Nephron (organoid): ENCODE measurements at regions not wholly inside any gene's neighbourhood (a gene's known extent, or its start where the extent isn't known, plus 50 kb on each side); places are given as distances from the start of the nearest gene placed in this dataset.

Source experiments
- H3K27ac Mint-ChIP-seq, 3 experiments: 2 replicates each; pipeline ENCODE4 v1.8.0; 2020; ENCODE audit warnings: mixed read lengths in 3 of 3, mild to moderate bottlenecking in 2 of 3, moderate library complexity in 1 of 3
- H3K27me3 Mint-ChIP-seq: 2 replicates; pipeline ENCODE4 v1.8.0; 2021; ENCODE audit warnings: low read depth, mild to moderate bottlenecking, moderate library complexity, mixed read lengths
- H3K36me3 Mint-ChIP-seq: 2 replicates; pipeline ENCODE4 v1.8.0; 2020; ENCODE audit warnings: low read depth, mixed read lengths
- H3K4me1 Mint-ChIP-seq: 2 replicates; pipeline ENCODE4 v1.8.0; 2020; ENCODE audit warnings: mixed read lengths
- H3K4me3 Mint-ChIP-seq, 3 experiments: 2 replicates each; pipeline ENCODE4 v1.8.0; 2020; ENCODE audit warnings: mild to moderate bottlenecking in 3 of 3, mixed read lengths in 3 of 3, moderate library complexity in 2 of 3
- H3K9me3 Mint-ChIP-seq: 2 replicates; pipeline ENCODE4 v1.8.0; 2020; ENCODE audit warnings: mixed read lengths
- TF ChIP-seq, protein P1 (sequence below), 3 experiments: fragments of 200-600 bp; sonication (generic); IDR thresholded peaks; one replicate each; pipeline ENCODE4 v1.5.0; 2021; ENCODE audit warnings: antibody characterized with exemption in 3 of 3; ENCODE audit not compliant: unreplicated experiment in 3 of 3

DNA sequence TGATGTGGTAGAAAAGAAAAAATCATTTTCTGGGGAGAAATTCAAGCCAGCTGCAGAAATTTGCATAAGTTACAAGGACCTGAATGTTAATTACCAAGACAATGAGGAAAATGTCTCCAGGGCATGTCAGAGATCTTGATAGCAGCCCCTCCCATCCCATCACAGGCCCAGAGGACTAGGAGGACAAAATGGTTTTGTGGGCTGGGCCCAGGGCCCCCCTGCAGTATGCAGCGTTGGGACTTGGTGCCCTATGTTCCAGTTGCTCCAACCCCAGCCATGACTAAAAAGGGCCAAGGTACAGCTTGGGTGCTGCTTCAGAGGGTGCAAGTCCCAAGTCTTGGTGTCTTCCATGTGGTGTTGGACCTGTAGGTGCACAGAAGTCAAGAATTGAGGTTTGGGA, 76.6 kb upstream of the SOX1 start:
- Mint-ChIP-seq H3K4me1 (no peaks in the 10 kb centered on the region), H3K36me3 (peaks cover 7% of the 10 kb centered on the region), H3K4me3 (no peak overlapping the region), H3K9me3 (peaks cover 40% of the 10 kb centered on the region), H3K27me3 (peaks cover 39% of the 10 kb centered on the region), H3K27ac (no peak overlapping the region)
- TF ChIP-seq, protein P1, sequence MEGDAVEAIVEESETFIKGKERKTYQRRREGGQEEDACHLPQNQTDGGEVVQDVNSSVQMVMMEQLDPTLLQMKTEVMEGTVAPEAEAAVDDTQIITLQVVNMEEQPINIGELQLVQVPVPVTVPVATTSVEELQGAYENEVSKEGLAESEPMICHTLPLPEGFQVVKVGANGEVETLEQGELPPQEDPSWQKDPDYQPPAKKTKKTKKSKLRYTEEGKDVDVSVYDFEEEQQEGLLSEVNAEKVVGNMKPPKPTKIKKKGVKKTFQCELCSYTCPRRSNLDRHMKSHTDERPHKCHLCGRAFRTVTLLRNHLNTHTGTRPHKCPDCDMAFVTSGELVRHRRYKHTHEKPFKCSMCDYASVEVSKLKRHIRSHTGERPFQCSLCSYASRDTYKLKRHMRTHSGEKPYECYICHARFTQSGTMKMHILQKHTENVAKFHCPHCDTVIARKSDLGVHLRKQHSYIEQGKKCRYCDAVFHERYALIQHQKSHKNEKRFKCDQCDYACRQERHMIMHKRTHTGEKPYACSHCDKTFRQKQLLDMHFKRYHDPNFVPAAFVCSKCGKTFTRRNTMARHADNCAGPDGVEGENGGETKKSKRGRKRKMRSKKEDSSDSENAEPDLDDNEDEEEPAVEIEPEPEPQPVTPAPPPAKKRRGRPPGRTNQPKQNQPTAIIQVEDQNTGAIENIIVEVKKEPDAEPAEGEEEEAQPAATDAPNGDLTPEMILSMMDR (IDR thresholded peaks at IDR 0.05; ENCODE audit: unreplicated experiment in 3 of 3): no peak

DNA sequence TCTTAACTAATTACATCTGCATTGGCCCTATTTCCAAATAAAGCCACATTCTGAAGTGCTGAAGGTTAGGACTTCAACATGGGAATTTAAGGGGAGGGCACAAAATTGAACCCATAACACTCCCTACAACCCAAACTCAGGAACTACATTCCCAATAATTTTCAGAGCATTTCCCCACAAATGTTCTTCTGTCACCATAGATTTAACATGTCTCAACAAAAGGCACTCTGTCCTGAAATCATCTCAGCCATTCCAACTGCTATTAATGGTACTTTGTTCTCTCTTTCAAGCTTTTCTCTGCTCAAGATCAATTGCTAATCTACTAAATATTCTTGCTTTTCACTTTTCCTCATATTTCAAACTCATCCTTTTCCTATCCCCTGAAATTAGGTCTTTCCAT, 74.0 kb upstream of the SOX1 start:
- Mint-ChIP-seq H3K4me1 (no peaks in the 10 kb centered on the region), H3K27me3 (peaks cover 36% of the 10 kb centered on the region), H3K27ac (no peak overlapping the region), H3K9me3 (peaks cover 37% of the 10 kb centered on the region), H3K36me3 (peaks cover 7% of the 10 kb centered on the region), H3K4me3 (no peak overlapping the region)
- TF ChIP-seq, protein P1 (IDR thresholded peaks at IDR 0.05; ENCODE audit: unreplicated experiment in 3 of 3): no peak

DNA sequence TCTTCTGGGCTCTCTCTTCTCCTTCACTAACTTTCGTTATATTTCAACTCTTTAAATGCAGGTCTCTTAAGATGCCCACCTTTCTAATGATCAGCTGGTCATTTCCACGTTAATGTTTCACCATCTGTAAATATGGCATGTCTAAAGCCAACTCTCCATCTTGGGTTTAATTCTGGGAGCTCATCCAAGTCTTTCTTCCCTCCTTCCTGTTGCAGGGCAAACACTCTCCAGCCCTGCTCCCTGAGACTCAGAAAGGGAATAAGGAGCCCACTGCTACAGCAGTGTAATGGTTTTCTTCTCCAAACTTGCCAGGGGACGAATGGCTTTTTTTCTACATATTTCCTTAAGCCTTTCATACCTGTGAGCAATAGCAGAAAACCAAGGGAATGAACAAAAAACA, 73.3 kb upstream of the SOX1 start:
- Mint-ChIP-seq H3K4me3 (no peak overlapping the region), H3K27me3 (peaks cover 35% of the 10 kb centered on the region), H3K9me3 (peaks cover 37% of the 10 kb centered on the region), H3K4me1 (no peaks in the 10 kb centered on the region), H3K36me3 (peaks cover 7% of the 10 kb centered on the region), H3K27ac (no peak overlapping the region)
- TF ChIP-seq, protein P1 (IDR thresholded peaks at IDR 0.05; ENCODE audit: unreplicated experiment in 3 of 3): no peak

DNA sequence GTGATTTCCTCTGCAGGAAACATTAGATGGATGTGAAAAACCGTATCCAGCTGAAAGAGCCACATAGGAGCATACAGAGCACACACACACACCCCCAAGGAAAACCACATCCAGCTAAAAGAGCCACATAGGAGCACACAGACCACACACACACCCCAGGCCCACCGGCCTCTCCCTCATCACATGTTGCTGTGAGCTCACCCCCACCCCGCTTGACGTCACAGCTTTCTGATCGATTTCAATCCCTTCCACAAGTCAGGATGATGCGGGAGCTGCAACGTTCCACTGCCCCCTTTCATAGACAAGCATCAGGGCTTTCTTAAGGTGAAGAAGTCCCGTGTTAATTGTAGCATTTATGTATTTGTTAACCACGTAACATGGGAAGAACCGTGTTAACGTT, 72.4 kb upstream of the SOX1 start:
- no peak overlapping the region for H3K4me3 Mint-ChIP-seq
- H3K36me3 Mint-ChIP-seq: peaks cover 7% of the 10 kb centered on the region
- H3K27ac Mint-ChIP-seq: no peak overlapping the region
- H3K9me3 Mint-ChIP-seq: peaks cover 31% of the 10 kb centered on the region
- peaks cover 36% of the 10 kb centered on the region for H3K27me3 Mint-ChIP-seq
- TF ChIP-seq, protein P1 (IDR thresholded peaks at IDR 0.05; ENCODE audit: unreplicated experiment in 3 of 3): no peak
- H3K4me1 Mint-ChIP-seq: no peaks in the 10 kb centered on the region

DNA sequence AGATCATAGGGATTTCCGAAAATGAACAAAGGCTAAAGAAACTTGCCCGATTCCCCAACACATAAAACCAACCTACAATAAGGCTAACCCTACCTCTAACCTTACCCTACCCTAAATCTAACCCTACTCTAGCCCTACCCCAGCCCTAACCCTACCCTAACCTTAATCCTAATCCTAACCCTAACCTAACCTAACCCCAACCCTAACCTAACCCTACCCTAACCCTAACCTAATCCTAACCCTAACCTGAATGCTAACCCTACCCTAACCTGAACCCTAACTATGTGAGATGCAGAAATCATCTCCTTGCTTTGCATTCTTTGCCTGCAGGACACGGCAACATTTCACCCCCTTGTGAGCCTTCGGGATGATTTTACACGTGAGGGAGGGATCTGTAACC, 67.6 kb upstream of the SOX1 start:
- TF ChIP-seq, protein P1 (IDR thresholded peaks at IDR 0.05; ENCODE audit: unreplicated experiment in 3 of 3): no peak
- Mint-ChIP-seq H3K27ac (no peak overlapping the region), H3K27me3 (peaks cover 28% of the 10 kb centered on the region), H3K36me3 (no peaks in the 10 kb centered on the region), H3K4me1 (no peaks in the 10 kb centered on the region), H3K4me3 (no peak overlapping the region), H3K9me3 (no peaks in the 10 kb centered on the region)

DNA sequence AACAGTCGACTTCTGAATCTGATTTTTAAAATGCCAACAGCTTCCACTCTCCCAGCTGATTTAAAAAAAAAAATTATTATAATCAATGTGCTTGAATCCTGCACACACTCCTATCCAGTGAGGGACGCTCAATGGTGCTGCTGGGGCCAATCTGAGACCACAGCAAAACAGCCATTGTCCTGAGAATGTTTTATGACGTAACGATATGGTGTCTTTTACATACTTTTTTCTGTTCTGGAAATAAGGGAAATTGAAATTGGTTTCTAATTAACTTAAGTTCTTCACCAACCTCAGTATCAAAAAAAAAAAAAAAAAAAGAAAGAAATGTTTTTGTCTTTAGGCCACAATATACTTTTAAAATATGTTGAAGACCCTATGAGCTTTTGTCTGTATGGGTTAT, 66.1 kb upstream of the SOX1 start:
- Mint-ChIP-seq H3K27ac (no peak overlapping the region), H3K4me1 (no peaks in the 10 kb centered on the region), H3K27me3 (peaks cover 31% of the 10 kb centered on the region), H3K36me3 (no peaks in the 10 kb centered on the region), H3K4me3 (no peak overlapping the region), H3K9me3 (peaks cover 1% of the 10 kb centered on the region)
- TF ChIP-seq, protein P1 (IDR thresholded peaks at IDR 0.05; ENCODE audit: unreplicated experiment in 3 of 3): no peak
